Neural cell (in vitro differentiated cells): ENCODE measurements at regions not wholly inside any gene's neighbourhood (a gene's known extent, or its start where the extent isn't known, plus 50 kb on each side); places are given as distances from the start of the nearest gene placed in this dataset.

Source experiments
- H2AFZ ChIP-seq: fragments of 200-600, 300-800 bp; sonication (generic), shearing (Covaris generic); 2 replicates; pipeline ENCODE4 v1.6.0; 2014; ENCODE audit warnings: low read depth, mild to moderate bottlenecking, antibody characterized with exemption, low read length, moderate library complexity
- H3F3A ChIP-seq: fragments of 200-600 bp; shearing (Covaris generic); 2 replicates; pipeline ENCODE4 v1.6.1; 2016; ENCODE audit warnings: mild to moderate bottlenecking, moderate library complexity, mixed read lengths, antibody characterized with exemption, low read length; ENCODE audit not compliant: insufficient read depth, poor library complexity, severe bottlenecking
- H3K27ac ChIP-seq: fragments of 200-600, 300-800 bp; sonication (generic), shearing (Covaris generic); 2 replicates; pipeline ENCODE4 v1.5.1; 2014; ENCODE audit warnings: mild to moderate bottlenecking, low read length, moderate library complexity
- H3K27me3 ChIP-seq: fragments of 300-800, 200-600 bp; sonication (generic), shearing (Covaris generic); 2 replicates; pipeline ENCODE4 v1.6.0; 2014; ENCODE audit warnings: mild to moderate bottlenecking, low read depth, low read length, moderate library complexity; ENCODE audit not compliant: insufficient read depth
- H3K36me3 ChIP-seq: fragments of 300-800, 200-600 bp; sonication (generic), shearing (Covaris generic); 2 replicates; pipeline ENCODE4 v1.5.1; 2014; ENCODE audit warnings: mild to moderate bottlenecking, antibody characterized with exemption, low read length, moderate library complexity; ENCODE audit not compliant: insufficient read depth
- H3K4me2 ChIP-seq: fragments of 300-800, 200-600 bp; sonication (generic), shearing (Covaris generic); 2 replicates; pipeline ENCODE4 v1.6.0; 2014; ENCODE audit warnings: mild to moderate bottlenecking, low read length
- H3K4me3 ChIP-seq: fragments of 300-800, 200-600 bp; sonication (generic), shearing (Covaris generic); 2 replicates; pipeline ENCODE4 v1.5.1; 2014; ENCODE audit warnings: mild to moderate bottlenecking, low read length, moderate library complexity
- H3K79me2 ChIP-seq: fragments of 200-600 bp; shearing (Covaris generic); replicated peaks from 2 replicates; pipeline ENCODE4 v1.6.0; 2014; ENCODE audit warnings: mild to moderate bottlenecking, low read length, moderate library complexity; ENCODE audit not compliant: insufficient read depth
- H3K9ac ChIP-seq: fragments of 300-800, 200-600 bp; sonication (generic), shearing (Covaris generic); 2 replicates; pipeline ENCODE4 v1.6.1; 2016; ENCODE audit warnings: mild to moderate bottlenecking, low read length, mixed read lengths
- H3K9me2 ChIP-seq: fragments of 200-600 bp; shearing (Covaris generic); 2 replicates; pipeline ENCODE4 v1.6.1; 2016; ENCODE audit warnings: mild to moderate bottlenecking, low read length, mixed read lengths; ENCODE audit not compliant: insufficient read depth
- H3K9me3 ChIP-seq: fragments of 200-600, 300-800 bp; sonication (generic), shearing (Covaris generic); 2 replicates; pipeline ENCODE4 v1.6.1; 2016; ENCODE audit warnings: mild to moderate bottlenecking, mixed run types, low read length, moderate library complexity, mixed read lengths
- H4K20me1 ChIP-seq: fragments of 200-600 bp; shearing (Covaris generic); 2 replicates; pipeline ENCODE4 v1.6.1; 2016; ENCODE audit warnings: mild to moderate bottlenecking, mixed run types; ENCODE audit not compliant: insufficient read depth
- CTCF ChIP-seq: fragments of 450-650 bp; IDR thresholded peaks from 2 replicates; pipeline ENCODE4 v1.5.1; 2014; ENCODE audit warnings: antibody characterized with exemption, mild to moderate bottlenecking, moderate library complexity; ENCODE audit not compliant: poor library complexity, severe bottlenecking
- EP300 ChIP-seq: fragments of 450-650 bp; conservative IDR thresholded peaks from 2 replicates; pipeline ENCODE4 v1.6.1; 2014; ENCODE audit warnings: antibody characterized with exemption, mild to moderate bottlenecking, moderate library complexity; ENCODE audit not compliant: poor library complexity, severe bottlenecking
- EZH2 ChIP-seq: fragments of 200-600, 300-800 bp; shearing (Covaris generic), sonication (generic); IDR thresholded peaks from 2 replicates; pipeline ENCODE4 v1.6.1; 2014; ENCODE audit warnings: antibody characterized with exemption, low read length, borderline replicate concordance, mild to moderate bottlenecking; ENCODE audit not compliant: insufficient read depth, poor library complexity, severe bottlenecking
- MXI1 ChIP-seq: fragments of 450-650 bp; conservative IDR thresholded peaks from 2 replicates; pipeline ENCODE4 v1.6.1; 2014; ENCODE audit warnings: antibody characterized with exemption, mild to moderate bottlenecking; ENCODE audit not compliant: poor library complexity, severe bottlenecking
- POLR2AphosphoS5 ChIP-seq: IDR thresholded peaks from 2 replicates; pipeline ENCODE4 v1.6.1; 2012
- RAD21 ChIP-seq: fragments of 450-650 bp; conservative IDR thresholded peaks from 2 replicates; pipeline ENCODE4 v1.6.1; 2014; ENCODE audit warnings: antibody characterized with exemption, mild to moderate bottlenecking, moderate library complexity
- REST ChIP-seq: IDR thresholded peaks from 2 replicates; pipeline ENCODE4 v1.6.1; 2012; ENCODE audit warnings: borderline replicate concordance
- SMC3 ChIP-seq: fragments of 450-650 bp; conservative IDR thresholded peaks from 2 replicates; pipeline ENCODE4 v1.6.1; 2014; ENCODE audit warnings: antibody characterized with exemption, mild to moderate bottlenecking, moderate library complexity; ENCODE audit not compliant: poor library complexity
- TAF1 ChIP-seq: IDR thresholded peaks from 2 replicates; pipeline ENCODE4 v1.6.1; 2012; ENCODE audit warnings: low read depth

DNA sequence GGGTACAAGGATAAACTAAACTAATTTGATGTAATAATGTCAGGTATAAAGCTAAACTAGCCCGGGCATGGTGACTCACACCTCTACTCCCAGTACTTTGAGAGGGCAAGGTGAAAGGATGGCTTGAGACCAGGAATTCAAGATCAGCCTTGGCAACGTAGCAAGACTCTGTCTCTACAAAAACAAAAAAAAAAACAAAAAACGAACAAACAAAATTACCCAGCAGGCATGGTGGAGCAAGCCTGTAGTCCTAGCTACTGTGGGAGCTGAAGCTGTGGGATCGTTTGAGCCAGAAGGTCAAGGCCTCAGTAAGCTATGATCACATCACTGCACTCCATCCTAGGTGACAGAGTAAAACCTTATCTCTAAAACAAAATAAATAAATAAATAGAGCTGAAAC is 131.8 kb upstream of the KYNU start:
- TF ChIP-seq REST (no peak), EP300 (no peak), POLR2AphosphoS5 (no peak), RAD21 (no peak), TAF1 (no peak), MXI1 (no peak)
- Histone ChIP-seq H4K20me1 (no peaks in the 10 kb centered on the region), H3K27me3 (no peaks in the 10 kb centered on the region), H3K9ac (no peak overlapping the region), H2AFZ (no peak overlapping the region), H3K79me2 (no peaks in the 10 kb centered on the region), H3K4me3 (no peak overlapping the region), H3K27ac (no peak overlapping the region), H3K9me2 (no peaks in the 10 kb centered on the region), H3F3A (no peaks in the 10 kb centered on the region), H3K36me3 (no peaks in the 10 kb centered on the region), H3K4me2 (no peak overlapping the region), H3K9me3 (no peaks in the 10 kb centered on the region)

- TF ChIP-seq TAF1 (no peak), MXI1 (no peak)
- H3K4me2 ChIP-seq: no peak overlapping the region
Measured at GRCh38 chr2:142742371-142743214, 134.9 kb upstream of the KYNU start.

GRCh38 chr2:142741764-142742269 is 135.6 kb upstream of the KYNU start:
- TF ChIP-seq SMC3 (no peak), TAF1 (no peak), REST (no peak), EP300 (no peak), RAD21 (no peak), MXI1 (no peak), EZH2 (no peak), CTCF (no peak), POLR2AphosphoS5 (no peak)
- Histone ChIP-seq H3K9ac (no peak overlapping the region), H3K79me2 (no peaks in the 10 kb centered on the region), H3K36me3 (no peaks in the 10 kb centered on the region), H4K20me1 (no peaks in the 10 kb centered on the region), H3K4me3 (no peak overlapping the region), H3K27me3 (no peaks in the 10 kb centered on the region), H3F3A (no peaks in the 10 kb centered on the region), H3K27ac (no peak overlapping the region), H3K4me2 (no peak overlapping the region), H3K9me2 (no peaks in the 10 kb centered on the region), H3K9me3 (no peaks in the 10 kb centered on the region), H2AFZ (no peak overlapping the region)

More at GRCh38 chr2:142742371-142743214, 134.9 kb upstream of the KYNU start:
- Histone ChIP-seq H2AFZ (no peak overlapping the region), H3K9me3 (no peaks in the 10 kb centered on the region), H3K9ac (no peak overlapping the region), H3K79me2 (no peaks in the 10 kb centered on the region), H3K27ac (no peak overlapping the region), H3K27me3 (no peaks in the 10 kb centered on the region), H4K20me1 (no peaks in the 10 kb centered on the region), H3F3A (no peaks in the 10 kb centered on the region), H3K9me2 (no peaks in the 10 kb centered on the region), H3K4me3 (no peak overlapping the region), H3K36me3 (no peaks in the 10 kb centered on the region)
